Transverse colon (tissue), 4 donors: ENCODE measurements at regions not wholly inside any gene's neighbourhood (a gene's known extent, or its start where the extent isn't known, plus 50 kb on each side); places are given as distances from the start of the nearest gene placed in this dataset.
"Not testable (repeated sequence)": the region's sequence is repeated elsewhere in the genome, so short reads cannot be mapped to it uniquely, and the experiment has no call there.

ENCODE experiments used
- DNase-seq: peaks from one replicate; pipeline ENCODE4 v3.0.0-alpha.2; 2019
- H3K27ac ChIP-seq, 4 donors: fragments of 200-600 bp; sonication (generic); 2 replicates each; pipeline ENCODE4 v1.5.1; 2016 to 2018; ENCODE audit warnings: inconsistent platforms in 4 of 4
- H3K27me3 ChIP-seq: fragments of 200-600 bp; sonication (generic); 2 replicates; pipeline ENCODE4 v1.5.1; 2017; ENCODE audit warnings: inconsistent platforms
- H3K36me3 ChIP-seq, 4 donors: fragments of 200-600 bp; sonication (generic); 2 replicates each; pipeline ENCODE4 v1.5.1; 2017 to 2019; ENCODE audit warnings: inconsistent platforms in 4 of 4
- H3K4me1 ChIP-seq, 4 donors: fragments of 200-600 bp; sonication (generic); 2 replicates each; pipeline ENCODE4 v1.5.1; 2017 to 2020; ENCODE audit warnings: inconsistent platforms in 4 of 4
- H3K4me3 ChIP-seq, 4 donors: fragments of 200-600 bp; sonication (generic); 1 replicate in 1 of 4; 2 replicates in 3 of 4; pipeline versions ENCODE4 v1.5.1 to v1.6.1; 2017 to 2019; ENCODE audit warnings: inconsistent platforms in 4 of 4
- H3K9me3 ChIP-seq, 2 donors: fragments of 200-600 bp; sonication (generic); 2 replicates each; pipeline ENCODE4 v1.5.1; 2017 to 2019; ENCODE audit warnings: inconsistent platforms in 2 of 2
- CTCF ChIP-seq, 5 experiments: fragments of 200-600 bp in 3 of 5; fragments of 450-650 bp in 2 of 5; sonication (generic) in 3 of 5; IDR thresholded peaks; 1 replicate in 2 of 5; 2 replicates in 3 of 5; pipeline ENCODE4 v1.5.1; 2016 to 2017; ENCODE audit warnings: antibody characterized with exemption in 5 of 5, inconsistent platforms in 3 of 5, mild to moderate bottlenecking in 2 of 5, moderate library complexity in 1 of 5
- EP300 ChIP-seq: sonication (generic); formaldehyde crosslinking; IDR thresholded peaks from one replicate; pipeline ENCODE4 v1.6.1; 2017; ENCODE audit warnings: antibody characterized with exemption, low read depth
- POLR2A ChIP-seq: fragments of 450-650 bp; IDR thresholded peaks from one replicate; pipeline ENCODE4 v1.6.1; 2016; ENCODE audit warnings: antibody characterized with exemption, mild to moderate bottlenecking, moderate library complexity
- POLR2AphosphoS5 ChIP-seq, 3 donors: sonication (generic); formaldehyde crosslinking; IDR thresholded peaks; one replicate each; pipeline ENCODE4 v1.6.1; 2016; ENCODE audit warnings: antibody characterized with exemption in 3 of 3
- WGBS, 2 donors: methylation state at CpG; one replicate each; pipeline ENCODE4 v1.1.5; 2018; ENCODE audit warnings: low coverage in 1 of 2; 5-methylcytosine and 5-hydroxymethylcytosine counted together
- in situ Hi-C, 4 donors: fragments of 200-750 bp; cut with MboI; loops; one replicate each; pipeline versions ENCODE4 v1.15.0 to v1.15.1; 2017; ENCODE audit warnings: low sequenced_read_pairs in 3 of 4, low pct_ligation_motif_present in 1 of 4, low pct_unique_long_range_greater_than_20kb in 1 of 4
- intact Hi-C: fragments of 100-400 bp; cut with DNase I; formaldehyde crosslinking; loops from one replicate; pipeline ENCODE4 v1.15.1; 2023; ENCODE audit warnings: low total_unique reads

- H3K27me3 ChIP-seq, H3K9me3 ChIP-seq, intact Hi-C loops, H3K4me3 ChIP-seq, in situ Hi-C loops, H3K27ac ChIP-seq, DNase-seq, H3K36me3 ChIP-seq, H3K4me1 ChIP-seq: not testable (repeated sequence)
- WGBS, 2 donors: no CpG with 5 or more reads among the region's 4 CpGs
Observed at GRCh38 chr11:4315292-4315691, 52.9 kb downstream of the OR52B4 start.

GRCh38 chr11:4277225-4277624 lies 91.0 kb downstream of the OR52B4 start:
- in situ Hi-C loops, intact Hi-C loops, H3K36me3 ChIP-seq, H3K4me1 ChIP-seq, H3K27ac ChIP-seq, H3K27me3 ChIP-seq, H3K9me3 ChIP-seq, H3K4me3 ChIP-seq, DNase-seq: not testable (repeated sequence)
- WGBS, 2 donors: 81 to 82% methylated on average over 4 of the region's 9 CpGs

GRCh38 chr11:4251085-4251484 lies 117.1 kb downstream of the OR52B4 start:
- 73% methylated on average over 2 of the region's 3 CpGs; no CpG with 5 or more reads in 1 of the 2 donors for WGBS, 2 donors
- H3K36me3 ChIP-seq, H3K9me3 ChIP-seq, H3K4me3 ChIP-seq, H3K27ac ChIP-seq, intact Hi-C loops, H3K4me1 ChIP-seq, DNase-seq, in situ Hi-C loops, H3K27me3 ChIP-seq: not testable (repeated sequence)

- H3K9me3 ChIP-seq, H3K27me3 ChIP-seq, intact Hi-C loops, H3K4me3 ChIP-seq, in situ Hi-C loops, H3K36me3 ChIP-seq, DNase-seq, H3K4me1 ChIP-seq, H3K27ac ChIP-seq: not testable (repeated sequence)
- 50 to 63% methylated on average over 1 to 2 of the region's 2 CpGs for WGBS, 2 donors
Observed at GRCh38 chr11:4249475-4249874, 118.7 kb downstream of the OR52B4 start.

- H3K27ac ChIP-seq, in situ Hi-C loops, H3K4me1 ChIP-seq, DNase-seq, H3K36me3 ChIP-seq, intact Hi-C loops, H3K27me3 ChIP-seq, H3K9me3 ChIP-seq, H3K4me3 ChIP-seq: not testable (repeated sequence)
- WGBS, 2 donors: 85% methylated on average over 13 of the region's 21 CpGs; no CpG with 5 or more reads in 1 of the 2 donors
Observed at GRCh38 chr11:4237771-4238170, 130.4 kb downstream of the OR52B4 start.

GRCh38 chr11:4218857-4219256 lies 124.3 kb downstream of the RRM1 start:
- H3K9me3 ChIP-seq, in situ Hi-C loops, DNase-seq, H3K4me3 ChIP-seq, H3K27ac ChIP-seq, H3K36me3 ChIP-seq, H3K27me3 ChIP-seq, H3K4me1 ChIP-seq, intact Hi-C loops: not testable (repeated sequence)
- 60% methylated on average over 4 of the region's 4 CpGs; no CpG with 5 or more reads in 1 of the 2 donors for WGBS, 2 donors

GRCh38 chr11:4213746-4214145 lies 119.1 kb downstream of the RRM1 start:
- Histone ChIP-seq H3K27ac (no peak overlapping the region), H3K4me3 (no peak overlapping the region), H3K27me3 (peaks cover 15% of the 10 kb centered on the region), H3K9me3 (no peaks in the 10 kb centered on the region), H3K36me3 (no peaks in the 10 kb centered on the region), H3K4me1 (peaks cover 0 to 5% (median 0%) of the 10 kb centered on the region in 4 donors)
- DNase-seq: no peak
- intact Hi-C loops (no loop called here), in situ Hi-C loops (no loop called here)
- TF ChIP-seq POLR2AphosphoS5 (IDR thresholded peaks at IDR 0.05): no peak
- no peak for TF ChIP-seq EP300
- no peak for TF ChIP-seq POLR2A
- TF ChIP-seq CTCF (IDR thresholded peaks at IDR 0.05): no peak
- WGBS, 2 donors: 42 to 49% methylated on average over 2 to 5 of the region's 5 CpGs
